D721Med (cell line): ENCODE measurements at regions not wholly inside any gene's neighbourhood (a gene's known extent, or its start where the extent isn't known, plus 50 kb on each side); places are given as distances from the start of the nearest gene placed in this dataset.

ENCODE experiments used
- DNase-seq: peaks from one replicate; pipeline ENCODE4 v3.0.0; 2011; ENCODE audit warnings: low spot score; ENCODE audit not compliant: insufficient read length
- FAIRE-seq: peaks from 2 replicates; lab custom pipeline; 2011; peaks lifted over from hg19 to GRCh38; lab: Jason Lieb, UNC
- CTCF ChIP-seq: IDR thresholded peaks from 2 replicates; pipeline ENCODE4 v1.5.1; 2012; ENCODE audit warnings: mild to moderate bottlenecking, control low read depth; ENCODE audit not compliant: insufficient read depth; ENCODE audit errors: missing control alignments

DNA sequence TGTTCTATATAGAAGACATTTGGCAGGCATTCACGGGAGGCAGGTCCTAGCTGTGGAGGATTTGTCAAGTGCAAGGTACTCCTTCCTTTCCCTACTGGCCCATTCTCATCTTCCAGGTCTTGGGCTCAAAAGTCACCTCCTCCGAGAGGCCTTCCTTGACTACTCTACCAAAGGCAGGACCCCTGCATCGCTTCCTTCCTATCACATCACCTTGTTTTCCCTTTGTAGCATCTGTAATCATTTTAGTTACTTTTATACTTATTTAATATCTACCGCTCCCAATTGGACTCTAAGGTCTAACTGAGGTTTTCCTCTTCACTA lies 296.8 kb upstream of the KAZN start:
- DNase-seq (no peak), FAIRE-seq (no peak)
- TF ChIP-seq CTCF, result no peak

DNA sequence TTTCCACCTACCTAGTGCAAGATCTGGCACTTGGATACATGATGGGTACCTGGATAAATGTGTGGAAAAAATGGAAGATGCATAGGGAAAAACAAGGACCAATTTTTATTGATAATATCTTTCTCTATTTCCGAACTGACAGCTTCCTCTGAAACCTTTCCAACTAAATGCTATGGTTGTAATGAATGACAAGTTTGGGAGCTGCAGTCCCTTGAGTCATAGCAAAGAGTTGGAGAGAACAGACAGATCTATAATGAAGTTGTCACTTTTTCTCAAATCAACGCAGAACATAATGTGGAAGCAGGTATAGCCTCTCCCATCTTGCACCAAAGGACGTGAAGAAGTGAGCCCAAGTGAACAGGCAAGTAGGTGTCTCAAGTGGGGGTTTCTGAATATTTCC lies 296.5 kb upstream of the KAZN start:
- no peak for DNase-seq
- no peak for TF ChIP-seq CTCF
- no peak for FAIRE-seq

DNA sequence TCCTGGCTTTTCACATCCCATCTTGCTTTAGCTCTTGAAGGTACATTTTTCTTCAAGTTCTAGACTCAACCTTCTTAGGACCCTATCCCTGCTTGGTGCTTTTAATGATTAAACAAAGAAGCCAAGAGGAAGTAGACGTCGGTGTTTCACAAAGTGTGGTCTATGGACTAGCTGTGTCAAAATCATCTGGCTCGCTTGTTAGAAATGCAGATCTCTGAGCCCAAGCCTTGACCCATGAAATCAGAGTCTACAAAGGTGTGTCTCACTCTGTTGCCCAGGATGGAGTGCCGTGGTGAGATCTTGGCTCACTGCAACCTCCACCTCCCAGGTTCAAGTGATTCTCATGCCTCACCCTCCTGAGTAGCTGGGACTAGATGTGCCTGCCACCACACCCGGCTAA lies 295.5 kb upstream of the KAZN start:
- DNase-seq, result no peak
- TF ChIP-seq CTCF, result no peak
- FAIRE-seq, result no peak

GRCh38 chr1:14304381-14304865 lies 294.1 kb upstream of the KAZN start:
- no peak for FAIRE-seq
- no peak for TF ChIP-seq CTCF
- no peak for DNase-seq

DNA sequence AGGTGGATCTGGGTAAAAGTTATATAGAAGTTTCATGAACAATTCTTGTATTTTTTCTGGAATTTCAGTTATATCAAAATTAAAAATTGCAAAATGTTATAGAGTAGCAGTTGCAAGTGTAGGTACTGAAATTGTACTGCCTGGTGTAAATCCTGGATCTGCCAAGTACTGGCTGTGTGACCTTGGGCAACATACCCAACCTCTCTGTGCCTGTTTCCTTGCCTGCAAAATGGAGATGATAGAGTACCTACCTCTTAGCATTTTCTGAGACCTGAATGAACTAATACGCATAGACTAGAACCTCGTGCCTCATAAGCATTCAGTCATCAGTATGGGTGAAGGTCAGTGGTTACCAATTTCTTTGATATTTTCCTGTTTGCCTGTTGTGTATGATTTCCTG lies 290.0 kb upstream of the KAZN start:
- no peak for TF ChIP-seq CTCF
- DNase-seq, result no peak
- no peak for FAIRE-seq

DNA sequence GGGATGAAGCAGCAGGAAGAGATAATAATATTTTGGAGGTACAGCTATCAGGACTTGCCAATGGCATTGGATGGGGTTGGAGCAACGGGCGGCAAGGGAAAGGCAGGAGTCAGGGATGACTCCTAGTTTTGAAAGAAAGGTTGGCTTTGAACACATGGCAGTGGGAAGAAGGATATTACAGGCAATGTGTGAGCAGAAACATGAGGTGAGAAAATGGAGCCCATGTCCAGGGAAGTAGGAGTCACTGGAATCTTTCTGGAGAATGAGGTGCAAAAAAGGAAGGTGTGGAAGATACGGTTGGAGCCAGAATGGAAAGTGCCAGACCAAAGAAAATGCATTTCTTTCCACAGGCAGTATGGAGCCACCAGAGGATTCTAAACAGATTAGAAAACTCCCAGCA lies 288.5 kb upstream of the KAZN start:
- no peak for TF ChIP-seq CTCF
- DNase-seq, result no peak
- FAIRE-seq, result no peak

DNA sequence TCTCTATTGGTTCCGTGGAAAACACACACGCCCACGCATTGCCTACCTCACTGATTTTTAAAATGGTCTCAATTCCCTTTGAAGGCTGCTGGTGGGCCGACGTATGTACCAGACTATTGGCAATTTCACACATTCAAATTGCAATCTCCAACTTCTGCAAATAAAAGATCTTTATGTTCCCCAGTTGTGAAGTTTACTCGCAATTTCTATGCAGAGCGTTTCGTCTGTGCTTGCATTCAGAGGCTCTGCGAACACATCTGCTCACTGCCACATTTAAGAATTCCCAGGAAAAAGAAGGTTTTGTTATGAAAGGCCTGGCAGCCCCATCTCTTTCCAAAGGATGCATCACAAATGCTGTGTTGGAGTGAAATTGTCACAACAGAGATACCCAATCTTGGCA lies 288.0 kb upstream of the KAZN start:
- no peak for TF ChIP-seq CTCF
- no peak for FAIRE-seq
- no peak for DNase-seq
